OCI-LY7 (cell line): ENCODE measurements at regions not wholly inside any gene's neighbourhood (a gene's known extent, or its start where the extent isn't known, plus 50 kb on each side); places are given as distances from the start of the nearest gene placed in this dataset.

Experiments used
- BruUV-seq: library from RNA; stranded (reverse); fragments of 400-500 nt; replicated peaks from 2 replicates; lab custom pipeline; 2021; lab: Mats Ljungman, UMichigan
- CTCF ChIA-PET: fragments of 300-600 bp; sonication (Branson Sonifier 250); formaldehyde crosslinking; loops from one replicate; lab custom pipeline; 2022; ENCODE audit warnings: antibody characterized with exemption; ENCODE audit not compliant: unreplicated experiment; lab: Charles Lee
- POLR2A ChIA-PET: fragments of 300-600 bp; sonication (Branson Sonifier 250); formaldehyde crosslinking; loops from one replicate; lab custom pipeline; 2022; ENCODE audit warnings: antibody characterized with exemption; lab: Charles Lee
- DNase-seq: peaks from one replicate; pipeline ENCODE4 v3.0.0-alpha.2; 2015; ENCODE audit warnings: low spot score
- H2AFZ ChIP-seq: fragments of 200-600 bp; sonication (generic), shearing (Covaris generic); 2 replicates; pipeline ENCODE4 v1.6.1; 2014; ENCODE audit warnings: mild to moderate bottlenecking, antibody characterized with exemption, low read length, moderate library complexity
- H3K27ac ChIP-seq: fragments of 200-600 bp; sonication (generic); 2 replicates; pipeline ENCODE4 v1.5.1; 2014; ENCODE audit warnings: mixed run types, low read depth, mild to moderate bottlenecking, moderate library complexity, low read length, inconsistent platforms; ENCODE audit not compliant: poor library complexity, severe bottlenecking
- H3K36me3 ChIP-seq: fragments of 200-600 bp; sonication (generic); 2 replicates; pipeline ENCODE4 v1.6.1; 2014; ENCODE audit warnings: mild to moderate bottlenecking, antibody characterized with exemption, low read length, moderate library complexity, mixed read lengths; ENCODE audit not compliant: insufficient read depth
- H3K4me1 ChIP-seq: fragments of 200-600 bp; sonication (generic); 2 replicates; pipeline ENCODE4 v1.5.1; 2014; ENCODE audit warnings: mild to moderate bottlenecking, low read length; ENCODE audit not compliant: insufficient read depth, poor library complexity, severe bottlenecking
- H3K4me2 ChIP-seq: fragments of 200-600 bp; sonication (generic); 2 replicates; pipeline ENCODE4 v1.6.1; 2014; ENCODE audit warnings: mild to moderate bottlenecking, low read length
- H3K4me3 ChIP-seq: fragments of 200-600 bp; sonication (generic); 2 replicates; pipeline ENCODE4 v1.5.1; 2014; ENCODE audit warnings: mild to moderate bottlenecking, low read depth, low read length; ENCODE audit not compliant: poor library complexity, severe bottlenecking
- H3K79me2 ChIP-seq: fragments of 200-600 bp; sonication (generic); 2 replicates; pipeline ENCODE4 v1.6.1; 2016; ENCODE audit warnings: low read depth, mild to moderate bottlenecking, low read length, moderate library complexity, mixed read lengths; ENCODE audit not compliant: insufficient read depth
- H3K9me2 ChIP-seq: fragments of 200-600 bp; sonication (generic); 2 replicates; pipeline ENCODE4 v1.6.1; 2016; ENCODE audit warnings: mild to moderate bottlenecking, low read length, mixed read lengths; ENCODE audit not compliant: insufficient read depth
- H3K9me3 ChIP-seq: fragments of 200-600 bp; sonication (generic); 2 replicates; pipeline ENCODE4 v1.6.1; 2014; ENCODE audit warnings: mild to moderate bottlenecking, mixed run types, low read length, mixed read lengths
- H4K20me1 ChIP-seq: fragments of 200-600 bp; sonication (generic); 2 replicates; pipeline ENCODE4 v1.6.1; 2014; ENCODE audit warnings: mild to moderate bottlenecking, antibody characterized with exemption, low read length, moderate library complexity, mixed read lengths; ENCODE audit not compliant: insufficient read depth
- EZH2phosphoT487 ChIP-seq: fragments of 200-600 bp; sonication (generic); IDR thresholded peaks from 2 replicates; pipeline ENCODE4 v1.6.1; 2018; ENCODE audit warnings: low read depth, borderline replicate concordance, mild to moderate bottlenecking, mixed run types, antibody characterized with exemption, low read length, moderate library complexity, mixed read lengths
- intact Hi-C: fragments of 100-400 bp; cut with micrococcal nuclease; formaldehyde crosslinking; loops from one replicate; pipeline ENCODE4 v1.10.0; 2022; ENCODE audit not compliant: unreplicated experiment
- TF ChIP-seq, protein P1 (sequence below): fragments of 200-600 bp; sonication (generic); conservative IDR thresholded peaks from 2 replicates; pipeline ENCODE4 v1.5.1; 2014; ENCODE audit warnings: mild to moderate bottlenecking, antibody characterized with exemption, low read length, moderate library complexity, mixed read lengths

DNA sequence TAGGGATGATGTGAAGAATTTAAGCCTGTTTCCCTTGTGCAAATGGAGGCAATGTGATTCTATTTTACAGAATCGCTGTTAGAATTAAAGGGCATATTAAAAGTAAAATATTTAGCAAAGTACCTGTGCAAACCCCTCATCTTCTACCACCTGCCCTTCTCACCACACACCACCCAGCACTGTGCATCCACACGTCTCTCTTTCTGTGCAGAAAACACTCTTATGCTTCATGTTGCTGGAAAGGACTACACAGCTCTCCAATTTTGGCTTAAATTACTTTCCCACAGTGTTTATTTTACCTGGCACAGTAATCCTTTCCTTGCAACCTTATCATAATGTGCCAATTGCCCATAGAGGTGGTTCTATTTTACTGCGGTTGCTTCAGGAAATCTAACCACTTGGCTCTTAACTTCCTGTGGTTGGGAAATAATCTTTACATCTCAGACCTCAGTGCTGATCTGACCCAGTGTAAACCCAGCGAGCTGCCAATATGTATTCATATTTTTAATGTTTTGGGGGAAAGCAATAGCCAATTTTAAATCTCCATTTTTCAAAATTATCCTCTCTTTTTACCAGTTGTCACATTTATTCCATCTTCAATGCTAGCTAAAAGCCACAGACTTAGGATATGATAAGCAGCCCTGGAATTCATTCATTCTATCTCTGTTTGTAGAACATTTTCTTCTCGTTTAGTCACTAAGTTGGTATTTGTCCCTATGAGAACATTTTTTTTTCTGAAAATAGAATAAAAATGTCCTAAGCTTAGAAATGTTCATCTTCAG lies 250.9 kb downstream of the DSEL start:
- no peak overlapping the region for H3K4me3 ChIP-seq
- POLR2A ChIA-PET: no interaction called here
- BruUV-seq: no TSS peak
- CTCF ChIA-PET: no interaction called here
- H3K79me2 ChIP-seq: no peaks in the 10 kb centered on the region
- no peak overlapping the region for H2AFZ ChIP-seq
- TF ChIP-seq EZH2phosphoT487: no peak
- TF ChIP-seq, protein P1, sequence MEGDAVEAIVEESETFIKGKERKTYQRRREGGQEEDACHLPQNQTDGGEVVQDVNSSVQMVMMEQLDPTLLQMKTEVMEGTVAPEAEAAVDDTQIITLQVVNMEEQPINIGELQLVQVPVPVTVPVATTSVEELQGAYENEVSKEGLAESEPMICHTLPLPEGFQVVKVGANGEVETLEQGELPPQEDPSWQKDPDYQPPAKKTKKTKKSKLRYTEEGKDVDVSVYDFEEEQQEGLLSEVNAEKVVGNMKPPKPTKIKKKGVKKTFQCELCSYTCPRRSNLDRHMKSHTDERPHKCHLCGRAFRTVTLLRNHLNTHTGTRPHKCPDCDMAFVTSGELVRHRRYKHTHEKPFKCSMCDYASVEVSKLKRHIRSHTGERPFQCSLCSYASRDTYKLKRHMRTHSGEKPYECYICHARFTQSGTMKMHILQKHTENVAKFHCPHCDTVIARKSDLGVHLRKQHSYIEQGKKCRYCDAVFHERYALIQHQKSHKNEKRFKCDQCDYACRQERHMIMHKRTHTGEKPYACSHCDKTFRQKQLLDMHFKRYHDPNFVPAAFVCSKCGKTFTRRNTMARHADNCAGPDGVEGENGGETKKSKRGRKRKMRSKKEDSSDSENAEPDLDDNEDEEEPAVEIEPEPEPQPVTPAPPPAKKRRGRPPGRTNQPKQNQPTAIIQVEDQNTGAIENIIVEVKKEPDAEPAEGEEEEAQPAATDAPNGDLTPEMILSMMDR: no peak
- no peaks in the 10 kb centered on the region for H3K36me3 ChIP-seq
- no peaks in the 10 kb centered on the region for H3K9me3 ChIP-seq
- H3K4me1 ChIP-seq: no peaks in the 10 kb centered on the region
- no peaks in the 10 kb centered on the region for H3K9me2 ChIP-seq
- no peak overlapping the region for H3K4me2 ChIP-seq
- H3K27ac ChIP-seq: no peak overlapping the region
- H4K20me1 ChIP-seq: no peaks in the 10 kb centered on the region
- intact Hi-C loops: no loop called here
- DNase-seq: no peak

DNA sequence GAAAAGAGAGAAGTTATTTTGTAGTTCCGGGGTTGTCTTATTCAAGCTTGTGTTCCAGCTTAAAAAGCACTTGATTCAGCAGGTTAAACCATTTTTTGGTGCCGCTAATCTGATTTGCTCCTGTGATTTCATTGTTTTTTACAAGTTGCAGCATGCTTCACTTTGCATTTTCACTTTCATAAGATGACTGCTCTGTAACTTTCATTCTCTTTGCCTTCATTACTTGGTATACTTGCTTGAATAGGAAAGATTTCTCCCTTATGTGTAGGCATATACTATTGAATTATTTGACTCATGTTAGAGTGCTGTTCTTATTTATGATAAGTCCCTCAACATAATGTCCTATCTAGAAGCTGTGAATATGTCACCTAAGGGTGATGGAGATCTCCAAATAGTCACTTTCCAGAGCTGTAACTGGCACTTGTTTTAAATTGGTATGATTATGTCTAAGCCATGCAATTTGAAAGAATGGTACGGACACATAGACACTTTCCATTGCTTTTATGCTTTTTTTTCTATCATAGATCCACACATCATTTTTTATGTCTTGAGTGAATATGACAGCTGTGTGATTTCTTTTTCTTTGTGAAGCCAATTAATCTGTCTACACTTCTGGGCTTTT lies 254.5 kb downstream of the DSEL start:
- H3K27ac ChIP-seq: no peak overlapping the region
- H4K20me1 ChIP-seq: no peaks in the 10 kb centered on the region
- POLR2A ChIA-PET: no interaction called here
- no peak overlapping the region for H3K4me3 ChIP-seq
- H3K9me3 ChIP-seq: no peaks in the 10 kb centered on the region
- no peaks in the 10 kb centered on the region for H3K36me3 ChIP-seq
- no peak for DNase-seq
- no peaks in the 10 kb centered on the region for H3K79me2 ChIP-seq
- intact Hi-C loops: no loop called here
- no peak for TF ChIP-seq EZH2phosphoT487
- TF ChIP-seq, protein P1: no peak
- no TSS peak for BruUV-seq
- H2AFZ ChIP-seq: no peak overlapping the region
- CTCF ChIA-PET: no interaction called here
- no peak overlapping the region for H3K4me2 ChIP-seq
- H3K9me2 ChIP-seq: no peaks in the 10 kb centered on the region
- H3K4me1 ChIP-seq: no peaks in the 10 kb centered on the region

DNA sequence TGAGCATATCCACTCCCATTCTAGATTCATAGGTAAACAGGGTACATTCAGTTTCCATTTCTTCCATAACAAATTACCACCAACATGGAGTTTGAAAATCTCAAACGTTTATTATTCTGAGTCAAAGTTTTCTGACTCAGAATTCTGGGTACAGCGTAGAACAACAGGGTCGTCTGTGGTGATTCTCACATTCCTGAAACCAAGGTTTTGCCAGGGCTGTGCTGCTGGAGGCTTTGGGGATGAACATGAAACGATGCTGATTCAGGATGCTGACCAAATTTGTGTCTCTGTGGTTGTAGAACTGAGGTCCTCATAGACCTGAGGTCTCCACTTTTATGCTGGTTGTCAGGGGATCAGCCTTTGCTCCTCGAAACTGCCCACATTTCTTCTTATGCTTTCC lies 255.7 kb downstream of the DSEL start:
- Histone ChIP-seq H3K4me3 (no peak overlapping the region), H3K27ac (no peak overlapping the region), H3K4me2 (no peak overlapping the region), H3K36me3 (no peaks in the 10 kb centered on the region), H2AFZ (no peak overlapping the region), H4K20me1 (no peaks in the 10 kb centered on the region), H3K79me2 (no peaks in the 10 kb centered on the region), H3K9me2 (no peaks in the 10 kb centered on the region), H3K9me3 (no peaks in the 10 kb centered on the region), H3K4me1 (no peaks in the 10 kb centered on the region)
- BruUV-seq: no TSS peak
- TF ChIP-seq, protein P1: no peak
- TF ChIP-seq EZH2phosphoT487: no peak
- intact Hi-C loops: no loop called here
- ChIA-PET POLR2A (no interaction called here), CTCF (no interaction called here)
- no peak for DNase-seq
